HepG2 (cell line): ENCODE measurements at regions not wholly inside any gene's neighbourhood (a gene's known extent, or its start where the extent isn't known, plus 50 kb on each side); places are given as distances from the start of the nearest gene placed in this dataset.

Experiments
- ATAC-seq: fragments of 200-7000 bp; cut with Tn5 transposase; 3 replicates; pipeline ENCODE4 v1.9.1; 2020; ENCODE audit warnings: mild to moderate bottlenecking, moderate library complexity
- BruUV-seq: library from RNA; stranded (reverse); fragments of 400-500 nt; replicated peaks from 2 replicates; lab custom pipeline; 2021; lab: Mats Ljungman, UMichigan
- CTCF ChIA-PET: fragments of 300-600 bp; formaldehyde crosslinking; extraction: SDS; loops from one replicate; lab custom pipeline; 2021; ENCODE audit warnings: low total read pairs, inconsistent platforms, low intra/inter-chr PET ratio; lab: Yijun Ruan, JAX
- POLR2A ChIA-PET: fragments of 350-600 bp; sonication (Branson Sonifier 250); formaldehyde crosslinking; loops from one replicate; lab custom pipeline; 2020; ENCODE audit warnings: antibody characterized with exemption, inconsistent platforms; lab: Yijun Ruan, JAX
- DNase-seq: peaks from one replicate; pipeline ENCODE4 v3.0.0-alpha.2; 2015; ENCODE audit warnings: low spot score
- FAIRE-seq: peaks from 3 replicates; lab custom pipeline; 2011; peaks lifted over from hg19 to GRCh38; lab: Jason Lieb, UNC
- H2AFZ ChIP-seq: one replicate; pipeline ENCODE4 v1.6.1; 2011; ENCODE audit warnings: low read length, inconsistent platforms
- H3K27ac ChIP-seq: fragments of 300-600 bp; 3 replicates; pipeline ENCODE4 v1.8.0; 2011; ENCODE audit warnings: mixed run types, mild to moderate bottlenecking, mixed read lengths, low read length, inconsistent platforms; ENCODE audit not compliant: insufficient read depth; ENCODE audit errors: extremely low read length
- H3K27me3 ChIP-seq, 2 experiments: fragments of 200-600 bp in 1 of 2; 2 replicates in 1 of 2; 3 replicates in 1 of 2; pipeline versions ENCODE4 v1.6.0 to v1.8.0; 2011; ENCODE audit warnings: low read length in 2 of 2, mild to moderate bottlenecking in 2 of 2, moderate library complexity in 2 of 2, inconsistent platforms in 1 of 2; ENCODE audit not compliant: insufficient read depth in 2 of 2, control insufficient read depth in 1 of 2
- H3K36me3 ChIP-seq, 2 experiments: fragments of 200-600 bp in 1 of 2; replicated peaks in 1 of 2; 2 replicates in 1 of 2; 3 replicates in 1 of 2; pipeline versions ENCODE4 v1.5.1 to v1.8.0; 2011; ENCODE audit warnings: low read length in 2 of 2, inconsistent platforms in 1 of 2; ENCODE audit not compliant: insufficient read depth in 2 of 2, control insufficient read depth in 1 of 2
- H3K4me1 ChIP-seq: 2 replicates; pipeline ENCODE4 v1.5.1; 2012; ENCODE audit warnings: low read length, inconsistent platforms; ENCODE audit not compliant: insufficient read depth
- H3K4me2 ChIP-seq: 2 replicates; pipeline ENCODE4 v1.6.0; 2011; ENCODE audit warnings: low read depth, low read length, inconsistent platforms
- H3K4me3 ChIP-seq, 3 experiments: fragments of 200-600 bp in 1 of 3; sonication (generic), shearing (Covaris generic) in 1 of 3; replicated peaks in 1 of 3; 2 replicates each; pipeline ENCODE4 v1.5.1; 2011 to 2016; ENCODE audit warnings: low read length in 3 of 3, inconsistent platforms in 2 of 3, low read depth in 2 of 3, mild to moderate bottlenecking in 2 of 3, control low read depth in 1 of 3, mixed read lengths in 1 of 3; ENCODE audit not compliant: insufficient read depth in 1 of 3
- H3K79me2 ChIP-seq: one replicate; pipeline ENCODE4 v1.6.1; 2011; ENCODE audit warnings: low read length, inconsistent platforms; ENCODE audit not compliant: insufficient read depth
- H3K9ac ChIP-seq: 2 replicates; pipeline ENCODE4 v1.6.0; 2011; ENCODE audit warnings: mild to moderate bottlenecking, low read depth, low read length, inconsistent platforms; ENCODE audit not compliant: insufficient read depth
- H3K9me3 ChIP-seq: 2 replicates; pipeline ENCODE4 v1.5.1; 2012; ENCODE audit warnings: mild to moderate bottlenecking, low read length
- H4K20me1 ChIP-seq: 2 replicates; pipeline ENCODE4 v1.6.0; 2011; ENCODE audit warnings: inconsistent platforms, mild to moderate bottlenecking, low read length, moderate library complexity; ENCODE audit not compliant: insufficient read depth
- MYNN ChIP-seq: sonication (generic); formaldehyde crosslinking; IDR thresholded peaks from 2 replicates; pipeline ENCODE4 v1.4.0; 2020; ENCODE audit warnings: mild to moderate bottlenecking, low read depth, missing genetic modification reagents
- NPAS2 ChIP-seq: sonication (generic); formaldehyde crosslinking; IDR thresholded peaks from 2 replicates; pipeline ENCODE4 v1.8.0; 2022; ENCODE audit warnings: mild to moderate bottlenecking, missing genetic modification reagents, borderline replicate concordance
- PAF1 ChIP-seq: IDR thresholded peaks from 2 replicates; pipeline ENCODE4 v1.6.1; 2016; ENCODE audit warnings: missing genetic modification reagents, missing compliant biosample characterization
- SNAPC2 ChIP-seq: sonication (generic); formaldehyde crosslinking; IDR thresholded peaks from 2 replicates; pipeline ENCODE4 v1.8.1; 2022; ENCODE audit warnings: mild to moderate bottlenecking, missing genetic modification reagents
- SSRP1 ChIP-seq: IDR thresholded peaks from 2 replicates; pipeline ENCODE4 v1.6.1; 2016; ENCODE audit warnings: control low read depth
- ZBTB21 ChIP-seq: sonication (generic); formaldehyde crosslinking; IDR thresholded peaks from 2 replicates; pipeline ENCODE4 v1.4.0; 2020; ENCODE audit warnings: missing genetic modification reagents
- ZNF296 ChIP-seq: sonication (generic); formaldehyde crosslinking; conservative IDR thresholded peaks from 2 replicates; pipeline ENCODE4 v1.5.0; 2020; ENCODE audit warnings: mild to moderate bottlenecking, missing genetic modification reagents
- ZNF496 ChIP-seq: sonication (generic); formaldehyde crosslinking; IDR thresholded peaks from 2 replicates; pipeline ENCODE4 v1.8.1; 2023; ENCODE audit warnings: mild to moderate bottlenecking, moderate library complexity, missing genetic modification reagents; ENCODE audit not compliant: insufficient replicate concordance
- ZNF552 ChIP-seq: sonication (generic); formaldehyde crosslinking; IDR thresholded peaks from 2 replicates; pipeline ENCODE4 v1.9.0; 2022; ENCODE audit warnings: missing genetic modification reagents, mild to moderate bottlenecking, borderline replicate concordance
- ZNF724P ChIP-seq: sonication (generic); formaldehyde crosslinking; IDR thresholded peaks from 2 replicates; pipeline ENCODE4 v1.8.0; 2022; ENCODE audit warnings: missing genetic modification reagents, borderline replicate concordance
- WGBS: methylation state at CpG from one replicate; pipeline ENCODE4 v1.1.6; 2017; ENCODE audit warnings: low lambda C conversion rate; 5-methylcytosine and 5-hydroxymethylcytosine counted together
- in situ Hi-C: cut with HindIII; loops from 2 replicates; pipeline ENCODE4 v1.10.0; 2017; ENCODE audit warnings: low pct_unique_long_range_greater_than_20kb; ENCODE audit not compliant: extremely low pct_ligation_motif_present
- intact Hi-C: fragments of 100-400 bp; cut with micrococcal nuclease; formaldehyde crosslinking; loops from one replicate; pipeline ENCODE4 v1.10.0; 2022; ENCODE audit not compliant: unreplicated experiment
- TF ChIP-seq, protein P1 (sequence below): sonication (generic); formaldehyde crosslinking; IDR thresholded peaks from 2 replicates; pipeline ENCODE4 v1.4.0; 2020; ENCODE audit warnings: missing genetic modification reagents
- TF ChIP-seq, protein P2 (sequence below): IDR thresholded peaks from 2 replicates; pipeline ENCODE4 v1.6.1; 2018; ENCODE audit warnings: missing genetic modification reagents
- TF ChIP-seq, protein P3 (sequence below): sonication (generic); formaldehyde crosslinking; IDR thresholded peaks from 2 replicates; pipeline ENCODE4 v1.9.0; 2021; ENCODE audit warnings: missing genetic modification reagents, mild to moderate bottlenecking, borderline replicate concordance
- TF ChIP-seq, protein P4 (sequence below): sonication (generic); formaldehyde crosslinking; IDR thresholded peaks from 2 replicates; pipeline ENCODE4 v1.4.0; 2020; ENCODE audit warnings: missing genetic modification reagents, borderline replicate concordance

DNA sequence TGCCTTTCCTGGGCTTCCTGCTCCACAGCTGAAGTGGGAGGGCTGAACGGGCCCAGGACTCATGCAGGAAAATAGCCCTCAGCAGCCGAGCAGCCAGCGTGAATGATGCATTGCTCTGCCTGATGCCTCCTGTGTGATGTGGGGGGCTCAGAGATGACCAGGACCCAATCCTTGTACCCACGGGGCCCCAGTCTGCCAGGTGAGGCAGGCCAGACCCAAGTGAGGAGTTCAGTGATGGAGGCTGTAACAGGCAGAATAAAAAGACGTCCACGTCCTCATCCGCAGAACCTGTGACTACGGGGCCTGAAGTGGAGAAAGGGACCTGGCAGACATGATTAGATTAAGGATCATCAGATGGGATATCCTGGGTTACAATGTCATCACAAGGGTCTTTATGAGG is 194.9 kb upstream of the HDAC4 start (continued):
- TF ChIP-seq, protein P1, sequence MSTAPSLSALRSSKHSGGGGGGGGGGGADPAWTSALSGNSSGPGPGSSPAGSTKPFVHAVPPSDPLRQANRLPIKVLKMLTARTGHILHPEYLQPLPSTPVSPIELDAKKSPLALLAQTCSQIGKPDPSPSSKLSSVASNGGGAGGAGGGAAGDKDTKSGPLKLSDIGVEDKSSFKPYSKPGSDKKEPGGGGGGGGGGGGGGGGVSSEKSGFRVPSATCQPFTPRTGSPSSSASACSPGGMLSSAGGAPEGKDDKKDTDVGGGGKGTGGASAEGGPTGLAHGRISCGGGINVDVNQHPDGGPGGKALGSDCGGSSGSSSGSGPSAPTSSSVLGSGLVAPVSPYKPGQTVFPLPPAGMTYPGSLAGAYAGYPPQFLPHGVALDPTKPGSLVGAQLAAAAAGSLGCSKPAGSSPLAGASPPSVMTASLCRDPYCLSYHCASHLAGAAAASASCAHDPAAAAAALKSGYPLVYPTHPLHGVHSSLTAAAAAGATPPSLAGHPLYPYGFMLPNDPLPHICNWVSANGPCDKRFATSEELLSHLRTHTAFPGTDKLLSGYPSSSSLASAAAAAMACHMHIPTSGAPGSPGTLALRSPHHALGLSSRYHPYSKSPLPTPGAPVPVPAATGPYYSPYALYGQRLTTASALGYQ (CRISPR knock-in tag) = no peak
- TF ChIP-seq ZNF496 (CRISPR knock-in tag) = no peak
- TF ChIP-seq ZNF552 (CRISPR knock-in tag) = no peak
- TF ChIP-seq, protein P2, sequence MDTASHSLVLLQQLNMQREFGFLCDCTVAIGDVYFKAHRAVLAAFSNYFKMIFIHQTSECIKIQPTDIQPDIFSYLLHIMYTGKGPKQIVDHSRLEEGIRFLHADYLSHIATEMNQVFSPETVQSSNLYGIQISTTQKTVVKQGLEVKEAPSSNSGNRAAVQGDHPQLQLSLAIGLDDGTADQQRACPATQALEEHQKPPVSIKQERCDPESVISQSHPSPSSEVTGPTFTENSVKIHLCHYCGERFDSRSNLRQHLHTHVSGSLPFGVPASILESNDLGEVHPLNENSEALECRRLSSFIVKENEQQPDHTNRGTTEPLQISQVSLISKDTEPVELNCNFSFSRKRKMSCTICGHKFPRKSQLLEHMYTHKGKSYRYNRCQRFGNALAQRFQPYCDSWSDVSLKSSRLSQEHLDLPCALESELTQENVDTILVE = no peak
- TF ChIP-seq, protein P3, sequence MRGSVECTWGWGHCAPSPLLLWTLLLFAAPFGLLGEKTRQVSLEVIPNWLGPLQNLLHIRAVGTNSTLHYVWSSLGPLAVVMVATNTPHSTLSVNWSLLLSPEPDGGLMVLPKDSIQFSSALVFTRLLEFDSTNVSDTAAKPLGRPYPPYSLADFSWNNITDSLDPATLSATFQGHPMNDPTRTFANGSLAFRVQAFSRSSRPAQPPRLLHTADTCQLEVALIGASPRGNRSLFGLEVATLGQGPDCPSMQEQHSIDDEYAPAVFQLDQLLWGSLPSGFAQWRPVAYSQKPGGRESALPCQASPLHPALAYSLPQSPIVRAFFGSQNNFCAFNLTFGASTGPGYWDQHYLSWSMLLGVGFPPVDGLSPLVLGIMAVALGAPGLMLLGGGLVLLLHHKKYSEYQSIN = no peak
- TF ChIP-seq, all 625 proteins: peak for 0

DNA sequence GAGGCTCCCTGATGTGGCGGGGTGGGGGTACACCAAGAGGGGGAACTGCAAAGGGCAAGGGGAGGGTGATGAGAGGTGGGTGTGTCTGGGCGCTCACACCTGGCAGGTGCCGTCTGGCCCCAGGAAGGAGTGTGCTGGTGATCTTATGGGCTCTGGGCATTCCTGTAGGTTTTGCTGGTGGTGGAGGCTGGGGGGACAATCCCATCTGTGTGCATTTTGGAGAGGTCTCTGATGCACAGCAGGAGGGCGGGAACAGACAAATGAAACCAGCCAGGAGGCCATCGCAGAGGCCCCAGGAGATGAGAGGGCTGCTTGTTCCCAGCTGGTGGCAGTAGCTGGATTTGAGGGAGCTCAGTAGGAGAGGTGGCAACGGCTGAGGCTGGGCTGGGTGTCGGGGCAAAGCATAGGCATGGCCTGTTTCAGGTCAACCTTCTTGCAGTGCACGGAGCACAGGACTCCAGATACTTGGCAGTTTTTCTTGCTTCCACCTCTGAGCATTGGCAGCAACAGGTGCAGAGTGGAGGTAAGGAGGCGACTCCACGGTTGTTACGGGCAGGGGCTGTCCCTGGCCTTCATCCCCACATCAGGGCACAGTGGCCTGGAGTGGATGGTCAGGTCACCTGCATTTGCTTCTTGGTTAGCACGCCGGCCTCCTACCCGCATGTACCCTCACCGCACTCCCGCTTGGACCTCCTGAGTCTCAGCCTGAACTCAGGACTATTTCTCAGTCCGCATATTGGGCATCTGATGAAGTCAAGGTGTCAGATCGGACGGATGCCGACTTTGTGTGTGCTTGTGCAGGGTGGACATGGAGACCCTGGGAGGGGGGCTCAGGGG is 194.2 kb upstream of the HDAC4 start:
- no peak for FAIRE-seq
- TF ChIP-seq MYNN = no peak
- no peak for TF ChIP-seq NPAS2 (CRISPR knock-in tag)
- TF ChIP-seq SSRP1 (CRISPR knock-in tag) = no peak
- TF ChIP-seq, protein P4, sequence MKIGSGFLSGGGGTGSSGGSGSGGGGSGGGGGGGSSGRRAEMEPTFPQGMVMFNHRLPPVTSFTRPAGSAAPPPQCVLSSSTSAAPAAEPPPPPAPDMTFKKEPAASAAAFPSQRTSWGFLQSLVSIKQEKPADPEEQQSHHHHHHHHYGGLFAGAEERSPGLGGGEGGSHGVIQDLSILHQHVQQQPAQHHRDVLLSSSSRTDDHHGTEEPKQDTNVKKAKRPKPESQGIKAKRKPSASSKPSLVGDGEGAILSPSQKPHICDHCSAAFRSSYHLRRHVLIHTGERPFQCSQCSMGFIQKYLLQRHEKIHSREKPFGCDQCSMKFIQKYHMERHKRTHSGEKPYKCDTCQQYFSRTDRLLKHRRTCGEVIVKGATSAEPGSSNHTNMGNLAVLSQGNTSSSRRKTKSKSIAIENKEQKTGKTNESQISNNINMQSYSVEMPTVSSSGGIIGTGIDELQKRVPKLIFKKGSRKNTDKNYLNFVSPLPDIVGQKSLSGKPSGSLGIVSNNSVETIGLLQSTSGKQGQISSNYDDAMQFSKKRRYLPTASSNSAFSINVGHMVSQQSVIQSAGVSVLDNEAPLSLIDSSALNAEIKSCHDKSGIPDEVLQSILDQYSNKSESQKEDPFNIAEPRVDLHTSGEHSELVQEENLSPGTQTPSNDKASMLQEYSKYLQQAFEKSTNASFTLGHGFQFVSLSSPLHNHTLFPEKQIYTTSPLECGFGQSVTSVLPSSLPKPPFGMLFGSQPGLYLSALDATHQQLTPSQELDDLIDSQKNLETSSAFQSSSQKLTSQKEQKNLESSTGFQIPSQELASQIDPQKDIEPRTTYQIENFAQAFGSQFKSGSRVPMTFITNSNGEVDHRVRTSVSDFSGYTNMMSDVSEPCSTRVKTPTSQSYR (CRISPR knock-in tag) = no peak
- TF ChIP-seq ZNF724P = no peak
- TF ChIP-seq PAF1 = no peak
- no peak for TF ChIP-seq SNAPC2
- TF ChIP-seq ZBTB21 (CRISPR knock-in tag) = no peak
- no peak for TF ChIP-seq ZNF296

More for the DNA sequence above, 194.2 kb upstream of the HDAC4 start:
- ChIA-PET POLR2A (no interaction called here), CTCF (no interaction called here)
- Histone ChIP-seq H3K4me3 (no peak overlapping the region), H3K4me2 (no peak overlapping the region), H3K27ac (no peak overlapping the region), H2AFZ (no peak overlapping the region), H3K9ac (no peak overlapping the region), H3K36me3 (no peaks in the 10 kb centered on the region), H3K79me2 (no peaks in the 10 kb centered on the region), H3K27me3 (peaks cover 2 to 47% of the 10 kb centered on the region in 2 experiments), H3K4me1 (no peaks in the 10 kb centered on the region), H4K20me1 (no peaks in the 10 kb centered on the region), H3K9me3 (peaks cover 19% of the 10 kb centered on the region)
- BruUV-seq = no TSS peak
- in situ Hi-C loops (no loop called here), intact Hi-C loops (no loop called here)
- 60% methylated on average over 15 of the region's 20 CpGs for WGBS
- ATAC-seq (no peak), DNase-seq (no peak)
